Endothelial cell (in vitro differentiated cells): ENCODE measurements at regions not wholly inside any gene's neighbourhood (a gene's known extent, or its start where the extent isn't known, plus 50 kb on each side); places are given as distances from the start of the nearest gene placed in this dataset.

Experiments
- DNase-seq: peaks from one replicate; pipeline ENCODE4 v3.0.0; 2021; ENCODE audit warnings: low spot score
- H3K27ac Mint-ChIP-seq: one replicate; pipeline ENCODE4 v1.8.0; 2021; ENCODE audit warnings: mixed read lengths, inconsistent platforms; ENCODE audit not compliant: unreplicated experiment
- H3K27me3 Mint-ChIP-seq: one replicate; pipeline ENCODE4 v1.8.0; 2021; ENCODE audit warnings: mild to moderate bottlenecking, moderate library complexity, mixed read lengths, inconsistent platforms; ENCODE audit not compliant: unreplicated experiment
- H3K36me3 Mint-ChIP-seq: one replicate; pipeline ENCODE4 v1.8.0; 2021; ENCODE audit warnings: mild to moderate bottlenecking, low read depth, mixed read lengths, inconsistent platforms; ENCODE audit not compliant: unreplicated experiment
- H3K4me1 Mint-ChIP-seq: one replicate; pipeline ENCODE4 v1.8.0; 2021; ENCODE audit warnings: mild to moderate bottlenecking, mixed read lengths, inconsistent platforms; ENCODE audit not compliant: unreplicated experiment
- H3K4me3 Mint-ChIP-seq: one replicate; pipeline ENCODE4 v1.8.0; 2021; ENCODE audit warnings: mild to moderate bottlenecking, mixed read lengths, inconsistent platforms; ENCODE audit not compliant: unreplicated experiment
- H3K9me3 Mint-ChIP-seq: one replicate; pipeline ENCODE4 v1.8.0; 2021; ENCODE audit warnings: mixed read lengths, inconsistent platforms; ENCODE audit not compliant: unreplicated experiment
- TF ChIP-seq, protein P1 (sequence below): fragments of 200-600 bp; sonication (generic); IDR thresholded peaks from one replicate; pipeline ENCODE4 v1.5.0; 2021; ENCODE audit warnings: antibody characterized with exemption; ENCODE audit not compliant: unreplicated experiment

- no peaks in the 10 kb centered on the region for H3K27me3 Mint-ChIP-seq
- no peak overlapping the region for H3K27ac Mint-ChIP-seq
- no peaks in the 10 kb centered on the region for H3K36me3 Mint-ChIP-seq
- no peak overlapping the region for H3K4me3 Mint-ChIP-seq
- H3K4me1 Mint-ChIP-seq = peaks cover 11% of the 10 kb centered on the region
- DNase-seq = no peak
- H3K9me3 Mint-ChIP-seq = no peaks in the 10 kb centered on the region
- TF ChIP-seq, protein P1, sequence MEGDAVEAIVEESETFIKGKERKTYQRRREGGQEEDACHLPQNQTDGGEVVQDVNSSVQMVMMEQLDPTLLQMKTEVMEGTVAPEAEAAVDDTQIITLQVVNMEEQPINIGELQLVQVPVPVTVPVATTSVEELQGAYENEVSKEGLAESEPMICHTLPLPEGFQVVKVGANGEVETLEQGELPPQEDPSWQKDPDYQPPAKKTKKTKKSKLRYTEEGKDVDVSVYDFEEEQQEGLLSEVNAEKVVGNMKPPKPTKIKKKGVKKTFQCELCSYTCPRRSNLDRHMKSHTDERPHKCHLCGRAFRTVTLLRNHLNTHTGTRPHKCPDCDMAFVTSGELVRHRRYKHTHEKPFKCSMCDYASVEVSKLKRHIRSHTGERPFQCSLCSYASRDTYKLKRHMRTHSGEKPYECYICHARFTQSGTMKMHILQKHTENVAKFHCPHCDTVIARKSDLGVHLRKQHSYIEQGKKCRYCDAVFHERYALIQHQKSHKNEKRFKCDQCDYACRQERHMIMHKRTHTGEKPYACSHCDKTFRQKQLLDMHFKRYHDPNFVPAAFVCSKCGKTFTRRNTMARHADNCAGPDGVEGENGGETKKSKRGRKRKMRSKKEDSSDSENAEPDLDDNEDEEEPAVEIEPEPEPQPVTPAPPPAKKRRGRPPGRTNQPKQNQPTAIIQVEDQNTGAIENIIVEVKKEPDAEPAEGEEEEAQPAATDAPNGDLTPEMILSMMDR = no peak
These were observed 292.3 kb upstream of the SPRY2 start for GRCh38 chr13:80633251-80633650.

DNA sequence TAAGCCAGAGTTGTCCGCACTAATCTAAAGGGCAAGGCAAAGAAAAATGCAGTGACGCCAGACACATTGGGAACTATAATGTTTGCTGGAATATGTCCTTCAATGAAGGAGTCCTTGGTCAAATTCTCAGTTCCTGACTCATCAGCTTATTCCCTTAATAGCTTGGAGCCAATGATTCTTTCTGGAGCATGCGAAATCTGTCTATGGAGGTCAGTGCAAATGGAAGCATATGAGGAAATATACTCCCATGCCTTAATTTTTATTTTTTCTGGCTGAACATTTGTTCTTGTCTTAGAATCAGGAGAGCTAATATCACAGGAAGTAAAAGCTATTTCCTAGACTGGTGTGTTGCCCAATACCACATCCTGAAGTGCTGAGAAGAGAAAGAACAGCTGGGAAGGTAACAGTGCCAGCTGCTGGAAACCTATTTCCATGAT, 289.8 kb upstream of the SPRY2 start:
- Mint-ChIP-seq H3K9me3 (no peaks in the 10 kb centered on the region), H3K4me1 (peaks cover 11% of the 10 kb centered on the region), H3K36me3 (no peaks in the 10 kb centered on the region), H3K27me3 (no peaks in the 10 kb centered on the region), H3K27ac (no peak overlapping the region), H3K4me3 (no peak overlapping the region)
- DNase-seq = no peak
- TF ChIP-seq, protein P1 = no peak

GRCh38 chr13:80618781-80619180, 277.9 kb upstream of the SPRY2 start:
- TF ChIP-seq, protein P1 = no peak
- no peak for DNase-seq
- H3K27me3 Mint-ChIP-seq = no peaks in the 10 kb centered on the region
- no peaks in the 10 kb centered on the region for H3K36me3 Mint-ChIP-seq
- no peak overlapping the region for H3K27ac Mint-ChIP-seq
- no peak overlapping the region for H3K4me3 Mint-ChIP-seq
- H3K4me1 Mint-ChIP-seq = no peaks in the 10 kb centered on the region
- H3K9me3 Mint-ChIP-seq = no peaks in the 10 kb centered on the region

DNA sequence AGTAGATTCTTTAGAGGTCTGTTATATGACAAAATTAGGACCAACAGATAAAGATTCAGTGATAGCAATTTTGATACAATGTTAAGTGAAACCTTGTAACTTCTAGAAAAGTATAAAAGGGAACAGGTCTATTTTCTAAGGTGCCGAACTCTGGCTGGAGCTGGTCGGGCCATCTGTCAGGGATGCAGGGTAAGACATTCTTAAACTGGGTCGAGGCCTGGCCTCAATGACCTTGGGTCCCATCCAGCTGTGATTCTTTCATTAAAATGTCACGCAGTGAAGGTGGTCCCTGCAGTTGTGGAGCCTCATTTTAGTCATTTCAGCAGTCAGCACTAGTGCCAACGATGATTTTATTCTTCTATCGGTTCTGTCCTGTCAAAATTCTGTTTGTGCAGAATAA, 271.9 kb upstream of the SPRY2 start:
- no peak overlapping the region for H3K27ac Mint-ChIP-seq
- no peaks in the 10 kb centered on the region for H3K9me3 Mint-ChIP-seq
- H3K27me3 Mint-ChIP-seq = no peaks in the 10 kb centered on the region
- TF ChIP-seq, protein P1 = no peak
- no peaks in the 10 kb centered on the region for H3K36me3 Mint-ChIP-seq
- H3K4me3 Mint-ChIP-seq = no peak overlapping the region
- no peak for DNase-seq
- H3K4me1 Mint-ChIP-seq = no peaks in the 10 kb centered on the region

GRCh38 chr13:80611310-80611709, 270.4 kb upstream of the SPRY2 start:
- H3K27me3 Mint-ChIP-seq = peaks cover 1% of the 10 kb centered on the region
- no peak for DNase-seq
- TF ChIP-seq, protein P1 = no peak
- no peaks in the 10 kb centered on the region for H3K9me3 Mint-ChIP-seq
- H3K36me3 Mint-ChIP-seq = no peaks in the 10 kb centered on the region
- H3K4me3 Mint-ChIP-seq = no peak overlapping the region
- H3K27ac Mint-ChIP-seq = no peak overlapping the region
- no peaks in the 10 kb centered on the region for H3K4me1 Mint-ChIP-seq
